HepG2 (cell line): ENCODE measurements at regions not wholly inside any gene's neighbourhood (a gene's known extent, or its start where the extent isn't known, plus 50 kb on each side); places are given as distances from the start of the nearest gene placed in this dataset.

Experiments used
- ATAC-seq: fragments of 200-7000 bp; cut with Tn5 transposase; 3 replicates; pipeline ENCODE4 v1.9.1; 2020; ENCODE audit warnings: mild to moderate bottlenecking, moderate library complexity
- BruUV-seq: library from RNA; stranded (reverse); fragments of 400-500 nt; replicated peaks from 2 replicates; lab custom pipeline; 2021; lab: Mats Ljungman, UMichigan
- CTCF ChIA-PET: fragments of 300-600 bp; formaldehyde crosslinking; extraction: SDS; loops from one replicate; lab custom pipeline; 2021; ENCODE audit warnings: low total read pairs, inconsistent platforms, low intra/inter-chr PET ratio; lab: Yijun Ruan, JAX
- POLR2A ChIA-PET: fragments of 350-600 bp; sonication (Branson Sonifier 250); formaldehyde crosslinking; loops from one replicate; lab custom pipeline; 2020; ENCODE audit warnings: antibody characterized with exemption, inconsistent platforms; lab: Yijun Ruan, JAX
- DNase-seq: peaks from one replicate; pipeline ENCODE4 v3.0.0-alpha.2; 2015; ENCODE audit warnings: low spot score
- FAIRE-seq: peaks from 3 replicates; lab custom pipeline; 2011; peaks lifted over from hg19 to GRCh38; lab: Jason Lieb, UNC
- H2AFZ ChIP-seq: one replicate; pipeline ENCODE4 v1.6.1; 2011; ENCODE audit warnings: low read length, inconsistent platforms
- H3K27ac ChIP-seq: fragments of 300-600 bp; 3 replicates; pipeline ENCODE4 v1.8.0; 2011; ENCODE audit warnings: mixed run types, mild to moderate bottlenecking, mixed read lengths, low read length, inconsistent platforms; ENCODE audit not compliant: insufficient read depth; ENCODE audit errors: extremely low read length
- H3K27me3 ChIP-seq, 2 experiments: fragments of 200-600 bp in 1 of 2; 2 replicates in 1 of 2; 3 replicates in 1 of 2; pipeline versions ENCODE4 v1.6.0 to v1.8.0; 2011; ENCODE audit warnings: low read length in 2 of 2, mild to moderate bottlenecking in 2 of 2, moderate library complexity in 2 of 2, inconsistent platforms in 1 of 2; ENCODE audit not compliant: insufficient read depth in 2 of 2, control insufficient read depth in 1 of 2
- H3K36me3 ChIP-seq, 2 experiments: fragments of 200-600 bp in 1 of 2; replicated peaks in 1 of 2; 2 replicates in 1 of 2; 3 replicates in 1 of 2; pipeline versions ENCODE4 v1.5.1 to v1.8.0; 2011; ENCODE audit warnings: low read length in 2 of 2, inconsistent platforms in 1 of 2; ENCODE audit not compliant: insufficient read depth in 2 of 2, control insufficient read depth in 1 of 2
- H3K4me1 ChIP-seq: 2 replicates; pipeline ENCODE4 v1.5.1; 2012; ENCODE audit warnings: low read length, inconsistent platforms; ENCODE audit not compliant: insufficient read depth
- H3K4me2 ChIP-seq: 2 replicates; pipeline ENCODE4 v1.6.0; 2011; ENCODE audit warnings: low read depth, low read length, inconsistent platforms
- H3K4me3 ChIP-seq, 3 experiments: fragments of 200-600 bp in 1 of 3; sonication (generic), shearing (Covaris generic) in 1 of 3; replicated peaks in 1 of 3; 2 replicates each; pipeline ENCODE4 v1.5.1; 2011 to 2016; ENCODE audit warnings: low read length in 3 of 3, inconsistent platforms in 2 of 3, low read depth in 2 of 3, mild to moderate bottlenecking in 2 of 3, control low read depth in 1 of 3, mixed read lengths in 1 of 3; ENCODE audit not compliant: insufficient read depth in 1 of 3
- H3K79me2 ChIP-seq: one replicate; pipeline ENCODE4 v1.6.1; 2011; ENCODE audit warnings: low read length, inconsistent platforms; ENCODE audit not compliant: insufficient read depth
- H3K9ac ChIP-seq: 2 replicates; pipeline ENCODE4 v1.6.0; 2011; ENCODE audit warnings: mild to moderate bottlenecking, low read depth, low read length, inconsistent platforms; ENCODE audit not compliant: insufficient read depth
- H3K9me3 ChIP-seq: 2 replicates; pipeline ENCODE4 v1.5.1; 2012; ENCODE audit warnings: mild to moderate bottlenecking, low read length
- H4K20me1 ChIP-seq: 2 replicates; pipeline ENCODE4 v1.6.0; 2011; ENCODE audit warnings: inconsistent platforms, mild to moderate bottlenecking, low read length, moderate library complexity; ENCODE audit not compliant: insufficient read depth
- AFF4 ChIP-seq: sonication (generic); formaldehyde crosslinking; IDR thresholded peaks from 2 replicates; pipeline ENCODE4 v1.4.0; 2020; ENCODE audit warnings: missing genetic modification reagents
- ERF ChIP-seq: IDR thresholded peaks from 2 replicates; pipeline ENCODE4 v1.6.1; 2018; ENCODE audit warnings: missing biosample characterization, missing genetic modification reagents
- GPN1 ChIP-seq: sonication (generic); formaldehyde crosslinking; IDR thresholded peaks from 2 replicates; pipeline ENCODE4 v1.5.1; 2020; ENCODE audit warnings: missing genetic modification reagents, borderline replicate concordance
- HMG20B ChIP-seq: conservative IDR thresholded peaks from 2 replicates; pipeline ENCODE4 v1.6.1; 2016; ENCODE audit warnings: missing genetic modification reagents, missing compliant biosample characterization
- LRRFIP1 ChIP-seq: sonication (generic); formaldehyde crosslinking; conservative IDR thresholded peaks from 2 replicates; pipeline ENCODE4 v1.4.0; 2020; ENCODE audit warnings: missing genetic modification reagents
- MZF1 ChIP-seq: sonication (generic); formaldehyde crosslinking; IDR thresholded peaks from 2 replicates; pipeline ENCODE4 v1.8.1; 2023; ENCODE audit warnings: mild to moderate bottlenecking, missing genetic modification reagents, borderline replicate concordance
- NR2F2 ChIP-seq: IDR thresholded peaks from 2 replicates; pipeline ENCODE4 v1.6.1; 2012; ENCODE audit warnings: low read depth, inconsistent platforms, borderline replicate concordance
- PRDM15 ChIP-seq: sonication (generic); formaldehyde crosslinking; IDR thresholded peaks from 2 replicates; pipeline ENCODE4 v1.4.0; 2020; ENCODE audit warnings: missing genetic modification reagents
- REPIN1 ChIP-seq: sonication (generic); formaldehyde crosslinking; IDR thresholded peaks from 2 replicates; pipeline ENCODE4 v1.8.0; 2022; ENCODE audit warnings: missing genetic modification reagents, low read depth, mild to moderate bottlenecking, borderline replicate concordance
- TP53 ChIP-seq: sonication (generic); formaldehyde crosslinking; conservative IDR thresholded peaks from 2 replicates; pipeline ENCODE4 v1.4.0; 2020; ENCODE audit warnings: missing genetic modification reagents
- ZNF101 ChIP-seq: sonication (generic); formaldehyde crosslinking; IDR thresholded peaks from 2 replicates; pipeline ENCODE4 v1.4.0; 2020; ENCODE audit warnings: mild to moderate bottlenecking, low read depth, missing genetic modification reagents, borderline replicate concordance
- ZNF512 ChIP-seq: sonication (generic); formaldehyde crosslinking; IDR thresholded peaks from 2 replicates; pipeline ENCODE4 v1.4.0; 2020; ENCODE audit warnings: mild to moderate bottlenecking, missing genetic modification reagents
- WGBS: methylation state at CpG from one replicate; pipeline ENCODE4 v1.1.6; 2017; ENCODE audit warnings: low lambda C conversion rate; 5-methylcytosine and 5-hydroxymethylcytosine counted together
- in situ Hi-C: cut with HindIII; loops from 2 replicates; pipeline ENCODE4 v1.10.0; 2017; ENCODE audit warnings: low pct_unique_long_range_greater_than_20kb; ENCODE audit not compliant: extremely low pct_ligation_motif_present
- intact Hi-C: fragments of 100-400 bp; cut with micrococcal nuclease; formaldehyde crosslinking; loops from one replicate; pipeline ENCODE4 v1.10.0; 2022; ENCODE audit not compliant: unreplicated experiment

- ChIA-PET CTCF (no interaction called here), POLR2A (no interaction called here)
- Histone ChIP-seq H3K4me3 (no peak overlapping the region), H2AFZ (no peak overlapping the region), H4K20me1 (no peaks in the 10 kb centered on the region), H3K27me3 (no peaks in the 10 kb centered on the region), H3K9me3 (no peaks in the 10 kb centered on the region; the same call in 1 of the 2 replicates), H3K9ac (no peak overlapping the region), H3K4me2 (no peak overlapping the region), H3K4me1 (no peaks in the 10 kb centered on the region), H3K36me3 (no peaks in the 10 kb centered on the region), H3K79me2 (no peaks in the 10 kb centered on the region), H3K27ac (no peak overlapping the region)
- no peak for DNase-seq
- no peak for FAIRE-seq
- intact Hi-C loops, result no loop called here
- WGBS, result 0% methylated on average over 4 of the region's 4 CpGs
- ATAC-seq, result no peak
- in situ Hi-C loops, result no loop called here
- no TSS peak for BruUV-seq
- TF ChIP-seq LRRFIP1 (CRISPR knock-in tag) (no peak), AFF4 (CRISPR knock-in tag) (no peak), TP53 (CRISPR knock-in tag) (no peak), NR2F2 (no peak), ZNF512 (no peak), REPIN1 (CRISPR knock-in tag) (no peak), ERF (CRISPR knock-in tag) (no peak), ZNF101 (CRISPR knock-in tag) (no peak), GPN1 (CRISPR knock-in tag) (no peak), MZF1 (CRISPR knock-in tag) (no peak), HMG20B (CRISPR knock-in tag) (no peak), PRDM15 (CRISPR knock-in tag) (no peak)
Observed at GRCh38 chr7:84799106-84799505, 387.8 kb downstream of the SEMA3D start.
